GM23338 (cell line): ENCODE measurements at regions not wholly inside any gene's neighbourhood (a gene's known extent, or its start where the extent isn't known, plus 50 kb on each side); places are given as distances from the start of the nearest gene placed in this dataset.
"Not testable (repeated sequence)": the region's sequence is repeated elsewhere in the genome, so short reads cannot be mapped to it uniquely, and the experiment has no call there.

Experiments used
- ATAC-seq: fragments of 200-7000 bp; cut with Tn5 transposase; 3 replicates; pipeline ENCODE4 v1.9.1; 2020
- DNase-seq: peaks from one replicate; pipeline ENCODE4 v3.0.0-alpha.2; 2015; ENCODE audit warnings: low spot score
- H2AFZ ChIP-seq: fragments of 200-600 bp; sonication (generic); 2 replicates; pipeline ENCODE4 v1.8.0; 2016; ENCODE audit warnings: antibody characterized with exemption, mild to moderate bottlenecking, moderate library complexity
- H3F3A ChIP-seq: fragments of 200-600 bp; sonication (generic); replicated peaks from 2 replicates; pipeline ENCODE4 v1.8.0; 2017; ENCODE audit warnings: antibody characterized with exemption, mixed run types, low read depth
- H3K27ac ChIP-seq: fragments of 200-600 bp; sonication (generic); 2 replicates; pipeline ENCODE4 v1.6.1; 2016; ENCODE audit warnings: low read depth
- H3K27me3 ChIP-seq: fragments of 200-600 bp; sonication (generic); 2 replicates; pipeline ENCODE4 v1.8.0; 2016; ENCODE audit warnings: mild to moderate bottlenecking, mixed run types, moderate library complexity; ENCODE audit not compliant: insufficient read depth
- H3K36me3 ChIP-seq: fragments of 200-600 bp; sonication (generic); 2 replicates; pipeline ENCODE4 v1.8.0; 2016; ENCODE audit warnings: mild to moderate bottlenecking; ENCODE audit not compliant: insufficient read depth
- H3K4me1 ChIP-seq: fragments of 200-600 bp; sonication (generic); 2 replicates; pipeline ENCODE4 v1.8.0; 2016; ENCODE audit warnings: mild to moderate bottlenecking, moderate library complexity; ENCODE audit not compliant: insufficient read depth
- H3K4me2 ChIP-seq: fragments of 200-600 bp; sonication (generic); 2 replicates; pipeline ENCODE4 v1.7.1; 2017; ENCODE audit warnings: mixed run types
- H3K4me3 ChIP-seq: fragments of 200-600 bp; sonication (generic); 2 replicates; pipeline ENCODE4 v1.6.1; 2016; ENCODE audit warnings: mixed run types
- H3K79me2 ChIP-seq: fragments of 200-600 bp; sonication (generic); replicated peaks from 2 replicates; pipeline ENCODE4 v1.8.0; 2017; ENCODE audit warnings: mild to moderate bottlenecking; ENCODE audit not compliant: insufficient read depth
- H3K9me2 ChIP-seq: fragments of 200-600 bp; sonication (generic); 2 replicates; pipeline ENCODE4 v1.8.0; 2017; ENCODE audit not compliant: insufficient read depth
- H4K20me1 ChIP-seq: fragments of 200-600 bp; sonication (generic); replicated peaks from 2 replicates; pipeline ENCODE4 v1.8.0; 2017; ENCODE audit warnings: mild to moderate bottlenecking; ENCODE audit not compliant: insufficient read depth
- H3K27ac Mint-ChIP-seq: 2 replicates; pipeline ENCODE4 v1.8.0; 2020; ENCODE audit warnings: inconsistent platforms, mild to moderate bottlenecking, moderate library complexity, mixed read lengths
- H3K27me3 Mint-ChIP-seq: 3 replicates; pipeline ENCODE4 v1.8.0; 2022; ENCODE audit warnings: low read depth, mild to moderate bottlenecking, moderate library complexity, mixed read lengths, inconsistent platforms; ENCODE audit not compliant: insufficient read depth, poor library complexity
- H3K36me3 Mint-ChIP-seq: 3 replicates; pipeline ENCODE4 v1.8.0; 2021; ENCODE audit warnings: low read depth, mild to moderate bottlenecking, inconsistent platforms, moderate library complexity, mixed read lengths
- H3K4me1 Mint-ChIP-seq: 3 replicates; pipeline ENCODE4 v1.8.0; 2020; ENCODE audit warnings: mild to moderate bottlenecking, inconsistent platforms, mixed read lengths
- H3K4me3 Mint-ChIP-seq: 3 replicates; pipeline ENCODE4 v1.8.0; 2021; ENCODE audit warnings: moderate library complexity, mild to moderate bottlenecking, inconsistent platforms, mixed read lengths
- H3K9me3 Mint-ChIP-seq: 3 replicates; pipeline ENCODE4 v1.8.0; 2020; ENCODE audit warnings: moderate library complexity, mild to moderate bottlenecking, inconsistent platforms, mixed read lengths
- TF ChIP-seq, protein P1 (sequence below), 2 experiments: fragments of 200-600 bp in 1 of 2; sonication (generic) in 1 of 2; conservative IDR thresholded peaks; 2 replicates each; pipeline versions ENCODE4 v1.5.1 to v1.6.1; 2016 to 2017; ENCODE audit warnings: antibody characterized with exemption in 2 of 2, low read depth in 2 of 2, mild to moderate bottlenecking in 2 of 2, moderate library complexity in 1 of 2

- H2AFZ ChIP-seq, H4K20me1 ChIP-seq, H3K4me3 ChIP-seq, H3K27me3 Mint-ChIP-seq, DNase-seq, H3K79me2 ChIP-seq, H3K4me1 ChIP-seq, H3K4me3 Mint-ChIP-seq, H3K9me2 ChIP-seq, H3K4me2 ChIP-seq, H3K27ac Mint-ChIP-seq, H3K4me1 Mint-ChIP-seq, H3K27me3 ChIP-seq, H3K36me3 ChIP-seq, H3K9me3 Mint-ChIP-seq, H3F3A ChIP-seq, H3K27ac ChIP-seq, ATAC-seq, H3K36me3 Mint-ChIP-seq: not testable (repeated sequence)
These were observed 2727.6 kb upstream of the TPTE start for GRCh38 chr21:7793797-7794196.

DNA sequence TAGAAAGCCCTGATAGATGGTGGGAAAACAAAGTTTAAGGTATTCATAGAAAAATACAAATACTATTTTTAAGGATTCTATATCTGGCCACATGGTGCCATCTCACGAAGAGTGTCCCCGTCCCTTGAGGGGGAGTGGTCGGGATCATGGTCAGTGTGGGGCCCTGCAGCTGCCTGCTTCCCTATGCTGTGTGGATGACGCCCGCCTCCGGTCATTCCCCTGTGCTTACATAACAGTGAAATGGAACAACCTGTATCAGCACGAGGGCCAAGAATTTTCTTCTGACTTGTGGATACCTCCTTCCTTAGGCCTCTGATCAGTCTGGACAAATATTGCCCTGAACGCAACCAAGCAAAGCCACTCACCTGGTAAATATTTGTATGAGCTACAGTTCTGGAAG is 2724.1 kb upstream of the TPTE start:
- not testable (repeated sequence) for H3K27ac ChIP-seq, H3K9me2 ChIP-seq, H3K4me3 ChIP-seq, H3K4me3 Mint-ChIP-seq, H3K36me3 Mint-ChIP-seq, H3K4me2 ChIP-seq, H4K20me1 ChIP-seq, H3K36me3 ChIP-seq, H3K4me1 Mint-ChIP-seq, H3F3A ChIP-seq, H3K9me3 Mint-ChIP-seq, H3K79me2 ChIP-seq, ATAC-seq, H3K27me3 ChIP-seq, DNase-seq, H3K27ac Mint-ChIP-seq, H3K4me1 ChIP-seq, H2AFZ ChIP-seq, H3K27me3 Mint-ChIP-seq

GRCh38 chr21:7798446-7798845 is 2722.9 kb upstream of the TPTE start:
- H3K4me3 Mint-ChIP-seq, H3K4me1 Mint-ChIP-seq, H2AFZ ChIP-seq, H3K27me3 ChIP-seq, H3K9me2 ChIP-seq, H3K36me3 Mint-ChIP-seq, H3K27me3 Mint-ChIP-seq, DNase-seq, H4K20me1 ChIP-seq, H3K79me2 ChIP-seq, H3F3A ChIP-seq, H3K4me3 ChIP-seq, H3K4me1 ChIP-seq, H3K36me3 ChIP-seq, H3K9me3 Mint-ChIP-seq, H3K27ac ChIP-seq, H3K27ac Mint-ChIP-seq, H3K4me2 ChIP-seq: not testable (repeated sequence)
- ATAC-seq = peak; percentile 74
- TF ChIP-seq, protein P1, sequence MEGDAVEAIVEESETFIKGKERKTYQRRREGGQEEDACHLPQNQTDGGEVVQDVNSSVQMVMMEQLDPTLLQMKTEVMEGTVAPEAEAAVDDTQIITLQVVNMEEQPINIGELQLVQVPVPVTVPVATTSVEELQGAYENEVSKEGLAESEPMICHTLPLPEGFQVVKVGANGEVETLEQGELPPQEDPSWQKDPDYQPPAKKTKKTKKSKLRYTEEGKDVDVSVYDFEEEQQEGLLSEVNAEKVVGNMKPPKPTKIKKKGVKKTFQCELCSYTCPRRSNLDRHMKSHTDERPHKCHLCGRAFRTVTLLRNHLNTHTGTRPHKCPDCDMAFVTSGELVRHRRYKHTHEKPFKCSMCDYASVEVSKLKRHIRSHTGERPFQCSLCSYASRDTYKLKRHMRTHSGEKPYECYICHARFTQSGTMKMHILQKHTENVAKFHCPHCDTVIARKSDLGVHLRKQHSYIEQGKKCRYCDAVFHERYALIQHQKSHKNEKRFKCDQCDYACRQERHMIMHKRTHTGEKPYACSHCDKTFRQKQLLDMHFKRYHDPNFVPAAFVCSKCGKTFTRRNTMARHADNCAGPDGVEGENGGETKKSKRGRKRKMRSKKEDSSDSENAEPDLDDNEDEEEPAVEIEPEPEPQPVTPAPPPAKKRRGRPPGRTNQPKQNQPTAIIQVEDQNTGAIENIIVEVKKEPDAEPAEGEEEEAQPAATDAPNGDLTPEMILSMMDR (conservative IDR thresholded peaks at IDR 0.05; ENCODE audit: low read depth in 2 of 2) = peak in 1 of 2 experiments; percentile 37; a peak in 2 of 4 replicates

DNA sequence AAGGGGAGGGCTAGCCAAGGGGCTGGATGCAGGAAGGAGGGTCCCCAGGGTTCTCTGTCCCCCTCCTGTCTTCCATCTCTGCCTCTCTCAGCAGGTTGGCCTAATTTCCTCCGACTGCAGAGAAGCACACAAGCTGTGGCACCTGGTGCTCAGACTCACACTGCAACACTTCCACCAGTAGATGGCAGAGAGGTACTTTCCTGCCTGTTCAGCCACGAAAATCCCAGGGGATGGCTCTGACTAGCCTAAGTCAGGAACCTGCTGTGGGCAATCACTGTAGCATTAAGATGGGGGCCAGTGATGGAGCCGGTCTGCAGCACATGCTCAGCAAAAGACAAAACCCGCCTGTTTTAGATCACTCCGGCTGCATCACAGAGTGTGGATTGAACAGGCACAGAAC is 2721.7 kb upstream of the TPTE start:
- not testable (repeated sequence) for H3K4me1 Mint-ChIP-seq, H3K9me3 Mint-ChIP-seq, DNase-seq, H3K27me3 ChIP-seq, H3K79me2 ChIP-seq, H3K4me2 ChIP-seq, H3K4me3 Mint-ChIP-seq, H3F3A ChIP-seq, H3K36me3 Mint-ChIP-seq, H4K20me1 ChIP-seq, H3K9me2 ChIP-seq, H3K36me3 ChIP-seq, H3K27ac ChIP-seq, H3K27ac Mint-ChIP-seq, H3K4me1 ChIP-seq, H2AFZ ChIP-seq, H3K27me3 Mint-ChIP-seq, H3K4me3 ChIP-seq
- peak; percentile 97 for ATAC-seq

GRCh38 chr21:7813475-7813874 is 2707.9 kb upstream of the TPTE start:
- not testable (repeated sequence) for H3K27me3 ChIP-seq, H3K27me3 Mint-ChIP-seq, H3K4me3 ChIP-seq, H3K4me1 ChIP-seq, H2AFZ ChIP-seq, H3K4me1 Mint-ChIP-seq, H3K36me3 ChIP-seq, DNase-seq, H3K36me3 Mint-ChIP-seq, H3K79me2 ChIP-seq, H3F3A ChIP-seq, H3K9me3 Mint-ChIP-seq, H3K27ac Mint-ChIP-seq, H3K4me2 ChIP-seq, H3K27ac ChIP-seq, H3K9me2 ChIP-seq, H4K20me1 ChIP-seq, H3K4me3 Mint-ChIP-seq
- ATAC-seq = peak; percentile 82

DNA sequence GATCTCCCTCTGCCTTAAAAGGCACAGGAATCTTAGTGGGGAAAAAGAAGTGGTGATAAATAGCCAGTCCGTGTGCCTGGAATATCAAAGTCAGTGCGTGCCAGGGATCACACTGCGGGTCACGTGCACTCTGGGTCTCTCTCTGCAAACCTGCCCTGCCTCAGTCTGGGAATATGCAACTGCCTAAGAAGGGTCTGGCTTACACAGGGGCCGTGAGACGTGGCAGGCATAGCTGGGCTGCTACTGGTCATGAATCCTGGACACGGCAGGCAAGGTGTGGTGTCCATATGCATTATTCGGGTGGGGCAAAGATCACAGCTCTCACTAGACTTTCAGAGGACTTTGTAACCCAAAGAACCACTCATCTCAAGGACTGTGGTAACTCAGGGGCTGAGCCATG is 2704.4 kb upstream of the TPTE start:
- DNase-seq, H3K4me2 ChIP-seq, ATAC-seq, H3K4me3 Mint-ChIP-seq, H3K27ac Mint-ChIP-seq, H3K27ac ChIP-seq, H3K36me3 ChIP-seq, H3K9me3 Mint-ChIP-seq, H3K27me3 Mint-ChIP-seq, H2AFZ ChIP-seq, H3K36me3 Mint-ChIP-seq, H3K79me2 ChIP-seq, H3K4me3 ChIP-seq, H3F3A ChIP-seq, H3K4me1 ChIP-seq, H3K4me1 Mint-ChIP-seq, H3K9me2 ChIP-seq, H3K27me3 ChIP-seq, H4K20me1 ChIP-seq: not testable (repeated sequence)
